ENCODE measurements at regions not wholly inside any gene's neighbourhood (a gene's known extent, or its start where the extent isn't known, plus 50 kb on each side); places are given as distances from the start of the nearest gene placed in this dataset.

GRCh38 chr14:98510392-98510791 lies 761.6 kb downstream of the BCL11B start:
- DNase-seq (no peak), ATAC-seq (no peak)
- Histone ChIP-seq H3K27me3 (ENCODE audit: control insufficient read depth, insufficient read depth, low read length) (no peaks in the 10 kb centered on the region), H3K9me3 (ENCODE audit: control insufficient read depth, insufficient read depth, low read length) (no peaks in the 10 kb centered on the region), H3K4me1 (ENCODE audit: control insufficient read depth, insufficient read depth, low read length) (no peaks in the 10 kb centered on the region), H3K4me3 (ENCODE audit: low read length) (no peak overlapping the region), H3K36me3 (ENCODE audit: control insufficient read depth, insufficient read depth, low read length) (no peaks in the 10 kb centered on the region), H3K27ac (ENCODE audit: low read length) (no peak overlapping the region)
- no peaks in the 10 kb centered on the region for H3K36me3 Mint-ChIP-seq
- TF ChIP-seq CTCF (IDR thresholded peaks at IDR 0.05): no peak
- no peaks in the 10 kb centered on the region for H3K4me1 Mint-ChIP-seq
- H3K27me3 Mint-ChIP-seq (ENCODE audit: low read depth in 2 of 2): peaks cover 17 to 28% of the 10 kb centered on the region in 2 donors
- intact Hi-C loops (cut with micrococcal nuclease): no loop called here
- no CpG with 5 or more reads among the region's 3 CpGs for WGBS (ENCODE audit: insufficient coverage)
- no peaks in the 10 kb centered on the region for H3K9me3 Mint-ChIP-seq
- no peak overlapping the region for H3K4me3 Mint-ChIP-seq
- no peak overlapping the region for H3K27ac Mint-ChIP-seq

- ATAC-seq: no peak
- H3K4me1 ChIP-seq (ENCODE audit: control insufficient read depth, insufficient read depth, low read length): no peaks in the 10 kb centered on the region
- Mint-ChIP-seq H3K4me1 (no peaks in the 10 kb centered on the region), H3K27me3 (ENCODE audit: low read depth in 2 of 2) (peaks cover 10 to 35% of the 10 kb centered on the region in 2 donors), H3K9me3 (no peaks in the 10 kb centered on the region), H3K4me3 (no peak overlapping the region), H3K36me3 (no peaks in the 10 kb centered on the region), H3K27ac (no peak overlapping the region)
- H3K4me3 ChIP-seq (ENCODE audit: low read length): no peak overlapping the region
- H3K9me3 ChIP-seq (ENCODE audit: control insufficient read depth, insufficient read depth, low read length): no peaks in the 10 kb centered on the region
- H3K36me3 ChIP-seq (ENCODE audit: control insufficient read depth, insufficient read depth, low read length): no peaks in the 10 kb centered on the region
- no peaks in the 10 kb centered on the region for H3K27me3 ChIP-seq (ENCODE audit: control insufficient read depth, insufficient read depth, low read length)
- 60% methylated on average over 9 of the region's 10 CpGs for WGBS (ENCODE audit: insufficient coverage)
- TF ChIP-seq CTCF (IDR thresholded peaks at IDR 0.05): no peak
- intact Hi-C loops (cut with micrococcal nuclease): no loop called here
- DNase-seq: peak in 1 of 2 donors; percentile 9
- no peak overlapping the region for H3K27ac ChIP-seq (ENCODE audit: low read length)
These were observed 759.3 kb downstream of the BCL11B start for GRCh38 chr14:98512501-98513251.

- ATAC-seq: no peak
- Mint-ChIP-seq H3K4me3 (no peak overlapping the region), H3K9me3 (no peaks in the 10 kb centered on the region), H3K27me3 (ENCODE audit: low read depth in 2 of 2) (peaks cover 10 to 43% of the 10 kb centered on the region in 2 donors), H3K27ac (no peak overlapping the region), H3K4me1 (no peaks in the 10 kb centered on the region), H3K36me3 (no peaks in the 10 kb centered on the region)
- no peak for TF ChIP-seq CTCF (IDR thresholded peaks at IDR 0.05)
- Histone ChIP-seq H3K36me3 (ENCODE audit: control insufficient read depth, insufficient read depth, low read length) (no peaks in the 10 kb centered on the region), H3K9me3 (ENCODE audit: control insufficient read depth, insufficient read depth, low read length) (no peaks in the 10 kb centered on the region), H3K4me3 (ENCODE audit: low read length) (no peak overlapping the region), H3K27ac (ENCODE audit: low read length) (no peak overlapping the region), H3K4me1 (ENCODE audit: control insufficient read depth, insufficient read depth, low read length) (no peaks in the 10 kb centered on the region), H3K27me3 (ENCODE audit: control insufficient read depth, insufficient read depth, low read length) (no peaks in the 10 kb centered on the region)
- WGBS (ENCODE audit: insufficient coverage): 90% methylated on average over 3 of the region's 3 CpGs
- DNase-seq: no peak
- intact Hi-C loops (cut with micrococcal nuclease): no loop called here
These were observed 758.4 kb downstream of the BCL11B start for GRCh38 chr14:98513558-98513957.

GRCh38 chr14:98514016-98514415 lies 758.0 kb downstream of the BCL11B start:
- no peaks in the 10 kb centered on the region for H3K4me1 ChIP-seq (ENCODE audit: control insufficient read depth, insufficient read depth, low read length)
- ATAC-seq: no peak
- intact Hi-C loops (cut with micrococcal nuclease): no loop called here
- no peak overlapping the region for H3K27ac ChIP-seq (ENCODE audit: low read length)
- H3K9me3 ChIP-seq (ENCODE audit: control insufficient read depth, insufficient read depth, low read length): no peaks in the 10 kb centered on the region
- H3K9me3 Mint-ChIP-seq: no peaks in the 10 kb centered on the region
- no peak overlapping the region for H3K4me3 Mint-ChIP-seq
- H3K4me1 Mint-ChIP-seq: no peaks in the 10 kb centered on the region
- no peak overlapping the region for H3K27ac Mint-ChIP-seq
- H3K27me3 ChIP-seq (ENCODE audit: control insufficient read depth, insufficient read depth, low read length): no peaks in the 10 kb centered on the region
- H3K4me3 ChIP-seq (ENCODE audit: low read length): no peak overlapping the region
- no peak for TF ChIP-seq CTCF (IDR thresholded peaks at IDR 0.05)
- H3K36me3 ChIP-seq (ENCODE audit: control insufficient read depth, insufficient read depth, low read length): no peaks in the 10 kb centered on the region
- peaks cover 10 to 44% of the 10 kb centered on the region in 2 donors for H3K27me3 Mint-ChIP-seq (ENCODE audit: low read depth in 2 of 2)
- H3K36me3 Mint-ChIP-seq: no peaks in the 10 kb centered on the region
- DNase-seq: no peak
